ENCODE measurements at regions not wholly inside any gene's neighbourhood (a gene's known extent, or its start where the extent isn't known, plus 50 kb on each side); places are given as distances from the start of the nearest gene placed in this dataset.

DNA sequence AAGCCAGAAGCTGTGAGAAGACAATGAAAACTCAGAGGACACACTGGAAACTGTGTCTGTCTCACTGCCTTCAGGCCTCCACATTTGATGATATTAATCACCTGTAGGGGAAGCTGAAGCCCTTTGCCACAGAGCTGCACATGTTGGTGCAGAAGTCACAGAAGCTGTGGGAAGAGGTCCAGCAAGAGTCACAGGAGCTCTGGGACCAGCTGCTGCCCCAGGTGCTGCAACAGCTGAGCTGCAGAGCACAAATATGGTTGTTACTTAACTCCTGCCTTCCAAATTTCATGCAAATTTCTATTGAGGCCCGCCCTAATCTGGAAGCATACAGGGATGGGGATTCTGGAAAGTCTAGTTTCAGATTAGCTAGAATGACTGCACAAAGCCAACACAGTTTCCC is 169.3 kb downstream of the OGFRL1 start:
- ATAC-seq (replicated peaks; ENCODE audit: extremely low read depth, poor library complexity, severe bottlenecking) = no peak
- no peak overlapping the region for H3K4me3 Mint-ChIP-seq
- peaks cover 18% of the 10 kb centered on the region for H3K27me3 Mint-ChIP-seq
- H3K27ac Mint-ChIP-seq (ENCODE audit: low read depth) = no peak overlapping the region
- H3K4me1 Mint-ChIP-seq = no peaks in the 10 kb centered on the region
- DNase-seq (ENCODE audit: low spot score in 2 of 2) = no peak
- H3K36me3 Mint-ChIP-seq (ENCODE audit: insufficient read depth) = no peaks in the 10 kb centered on the region
- no peaks in the 10 kb centered on the region for H3K9me3 Mint-ChIP-seq

DNA sequence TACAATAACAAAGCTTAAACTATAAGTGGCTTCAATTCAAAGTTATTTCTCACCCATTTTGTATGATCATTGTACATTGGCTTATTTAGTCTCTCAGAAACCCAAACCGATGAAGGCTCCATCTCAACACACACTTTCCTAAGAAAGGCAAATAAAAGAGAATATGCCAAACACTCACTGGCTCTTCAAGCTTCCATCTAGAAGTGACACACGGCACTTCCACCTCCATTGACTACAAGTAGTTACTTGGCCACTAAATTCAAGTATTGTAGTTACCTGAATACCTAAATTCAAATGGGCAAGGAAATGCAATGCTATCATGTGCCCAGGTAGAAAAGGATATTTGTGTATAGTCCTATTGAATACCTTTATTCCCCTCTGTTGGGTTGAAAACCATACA is 170.6 kb downstream of the OGFRL1 start:
- H3K4me1 Mint-ChIP-seq = no peaks in the 10 kb centered on the region
- no peak for DNase-seq (ENCODE audit: low spot score in 2 of 2)
- H3K4me3 Mint-ChIP-seq = no peak overlapping the region
- no peak for ATAC-seq (replicated peaks; ENCODE audit: extremely low read depth, poor library complexity, severe bottlenecking)
- no peak overlapping the region for H3K27ac Mint-ChIP-seq (ENCODE audit: low read depth)
- H3K27me3 Mint-ChIP-seq = peaks cover 18% of the 10 kb centered on the region
- H3K36me3 Mint-ChIP-seq (ENCODE audit: insufficient read depth) = no peaks in the 10 kb centered on the region
- no peaks in the 10 kb centered on the region for H3K9me3 Mint-ChIP-seq

DNA sequence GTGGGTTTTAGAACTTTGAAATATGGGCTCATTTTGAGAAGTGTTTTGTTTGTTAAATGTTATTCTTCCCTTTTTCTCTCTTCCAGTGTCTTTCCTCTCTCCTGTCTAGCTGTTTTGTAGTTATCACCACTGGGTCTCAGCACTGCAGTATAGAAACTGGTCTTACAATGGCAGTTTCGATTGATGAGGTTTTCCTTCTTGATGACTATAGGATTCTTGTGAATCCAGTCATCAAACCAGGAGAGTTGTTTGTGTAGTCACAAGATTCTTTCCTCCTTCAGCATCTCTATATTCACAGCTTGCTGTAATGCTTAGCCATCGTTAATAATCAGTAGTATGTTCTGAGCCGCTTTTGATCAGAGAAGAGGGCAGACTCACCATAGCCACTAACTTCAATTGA is 172.3 kb downstream of the OGFRL1 start:
- DNase-seq (ENCODE audit: low spot score in 2 of 2) (no peak), ATAC-seq (replicated peaks; ENCODE audit: extremely low read depth, poor library complexity, severe bottlenecking) (no peak)
- no peak overlapping the region for H3K4me3 Mint-ChIP-seq
- H3K4me1 Mint-ChIP-seq = no peaks in the 10 kb centered on the region
- peaks cover under 1% of the 10 kb centered on the region for H3K9me3 Mint-ChIP-seq
- peaks cover 18% of the 10 kb centered on the region for H3K27me3 Mint-ChIP-seq
- H3K27ac Mint-ChIP-seq (ENCODE audit: low read depth) = no peak overlapping the region
- H3K36me3 Mint-ChIP-seq (ENCODE audit: insufficient read depth) = no peaks in the 10 kb centered on the region

DNA sequence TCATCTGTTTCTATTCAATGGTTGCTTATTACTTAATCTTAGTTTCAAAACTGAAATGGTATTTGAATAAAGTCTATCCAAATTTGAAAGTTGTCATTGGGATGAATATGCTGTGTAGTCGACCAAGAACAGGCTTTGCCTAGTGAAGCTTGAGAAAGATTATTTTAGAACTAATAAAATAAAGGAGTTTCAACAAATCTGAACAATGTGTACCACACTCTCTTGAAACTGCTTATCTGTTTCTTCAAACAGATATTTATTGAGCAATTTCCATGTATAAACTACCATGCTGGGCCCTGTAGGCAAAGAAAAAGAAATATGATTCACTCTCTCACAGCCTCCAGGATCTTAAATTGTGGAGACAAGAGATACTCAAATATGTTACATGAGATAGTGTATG is 174.4 kb downstream of the OGFRL1 start:
- Mint-ChIP-seq H3K4me1 (no peaks in the 10 kb centered on the region), H3K27me3 (peaks cover 18% of the 10 kb centered on the region), H3K4me3 (no peak overlapping the region), H3K9me3 (peaks cover 7% of the 10 kb centered on the region), H3K27ac (ENCODE audit: low read depth) (no peak overlapping the region), H3K36me3 (ENCODE audit: insufficient read depth) (no peaks in the 10 kb centered on the region)
- no peak for DNase-seq (ENCODE audit: low spot score in 2 of 2)
- no peak for ATAC-seq (replicated peaks; ENCODE audit: extremely low read depth, poor library complexity, severe bottlenecking)

DNA sequence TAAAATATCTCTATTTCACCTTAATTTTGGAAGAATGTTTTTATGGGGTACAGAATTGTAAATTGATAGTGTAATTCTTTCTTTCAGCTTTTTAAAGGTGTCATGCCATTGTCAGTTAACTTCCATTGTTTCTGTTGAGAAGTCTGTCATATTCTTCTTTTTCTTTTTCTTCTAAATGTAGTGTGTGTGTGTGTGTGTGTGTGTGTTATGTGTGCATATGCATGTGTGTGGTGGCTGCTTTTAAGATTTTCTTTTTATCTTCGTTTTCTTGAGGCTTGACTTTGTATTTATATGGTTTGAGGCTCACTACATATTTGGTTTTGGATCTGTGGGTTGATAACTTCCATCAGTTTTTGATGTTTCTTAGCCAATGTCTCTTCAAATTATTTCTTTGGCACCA is 176.5 kb downstream of the OGFRL1 start:
- H3K4me3 Mint-ChIP-seq = no peak overlapping the region
- no peak for ATAC-seq (replicated peaks; ENCODE audit: extremely low read depth, poor library complexity, severe bottlenecking)
- H3K27ac Mint-ChIP-seq (ENCODE audit: low read depth) = no peak overlapping the region
- H3K27me3 Mint-ChIP-seq = peaks cover 29% of the 10 kb centered on the region
- H3K4me1 Mint-ChIP-seq = no peaks in the 10 kb centered on the region
- no peak for DNase-seq (ENCODE audit: low spot score in 2 of 2)
- H3K9me3 Mint-ChIP-seq = peaks cover 7% of the 10 kb centered on the region
- H3K36me3 Mint-ChIP-seq (ENCODE audit: insufficient read depth) = no peaks in the 10 kb centered on the region

DNA sequence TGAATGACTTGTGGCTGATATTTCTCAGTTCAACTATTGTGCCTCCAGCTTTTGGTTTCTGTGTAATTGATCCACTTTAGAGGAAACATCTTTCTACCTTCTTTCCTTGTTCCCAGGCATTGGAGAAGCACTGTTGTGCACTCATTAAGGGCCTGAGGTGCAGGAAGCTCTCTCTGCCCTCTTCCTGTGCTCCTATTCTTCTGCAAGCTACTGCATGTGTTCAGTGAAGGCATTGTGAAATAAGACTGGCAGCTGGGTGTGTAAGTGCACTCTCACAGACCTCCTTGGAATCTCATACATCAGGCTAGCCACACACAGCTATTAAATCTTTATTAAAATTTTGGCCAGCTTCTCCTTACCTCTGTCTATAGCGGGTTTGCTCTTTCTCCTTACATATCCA is 177.8 kb downstream of the OGFRL1 start:
- no peak overlapping the region for H3K4me3 Mint-ChIP-seq
- no peaks in the 10 kb centered on the region for H3K36me3 Mint-ChIP-seq (ENCODE audit: insufficient read depth)
- H3K27me3 Mint-ChIP-seq = peaks cover 29% of the 10 kb centered on the region
- peaks cover 7% of the 10 kb centered on the region for H3K9me3 Mint-ChIP-seq
- H3K4me1 Mint-ChIP-seq = no peaks in the 10 kb centered on the region
- no peak for DNase-seq (ENCODE audit: low spot score in 2 of 2)
- ATAC-seq (replicated peaks; ENCODE audit: extremely low read depth, poor library complexity, severe bottlenecking) = no peak
- no peak overlapping the region for H3K27ac Mint-ChIP-seq (ENCODE audit: low read depth)

DNA sequence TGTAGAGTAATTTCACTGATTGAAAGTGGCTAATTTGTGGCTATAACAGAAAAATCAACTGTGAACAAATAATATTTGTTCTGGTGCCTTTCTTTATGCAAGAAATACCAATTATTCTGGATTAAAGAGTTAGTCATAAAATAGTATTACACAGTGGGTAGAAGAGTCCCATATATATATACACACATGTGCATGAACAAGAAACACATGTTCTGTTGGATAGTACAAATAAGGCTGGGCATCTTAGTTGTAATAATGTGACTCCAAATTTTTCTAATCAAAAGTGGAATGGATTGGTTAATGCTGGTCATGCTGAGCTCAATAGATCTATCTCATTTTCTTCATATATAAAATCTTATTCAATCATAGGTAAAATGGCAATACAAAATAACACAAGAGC is 179.4 kb downstream of the OGFRL1 start:
- H3K4me3 Mint-ChIP-seq = no peak overlapping the region
- no peaks in the 10 kb centered on the region for H3K4me1 Mint-ChIP-seq
- no peak for ATAC-seq (replicated peaks; ENCODE audit: extremely low read depth, poor library complexity, severe bottlenecking)

DNA sequence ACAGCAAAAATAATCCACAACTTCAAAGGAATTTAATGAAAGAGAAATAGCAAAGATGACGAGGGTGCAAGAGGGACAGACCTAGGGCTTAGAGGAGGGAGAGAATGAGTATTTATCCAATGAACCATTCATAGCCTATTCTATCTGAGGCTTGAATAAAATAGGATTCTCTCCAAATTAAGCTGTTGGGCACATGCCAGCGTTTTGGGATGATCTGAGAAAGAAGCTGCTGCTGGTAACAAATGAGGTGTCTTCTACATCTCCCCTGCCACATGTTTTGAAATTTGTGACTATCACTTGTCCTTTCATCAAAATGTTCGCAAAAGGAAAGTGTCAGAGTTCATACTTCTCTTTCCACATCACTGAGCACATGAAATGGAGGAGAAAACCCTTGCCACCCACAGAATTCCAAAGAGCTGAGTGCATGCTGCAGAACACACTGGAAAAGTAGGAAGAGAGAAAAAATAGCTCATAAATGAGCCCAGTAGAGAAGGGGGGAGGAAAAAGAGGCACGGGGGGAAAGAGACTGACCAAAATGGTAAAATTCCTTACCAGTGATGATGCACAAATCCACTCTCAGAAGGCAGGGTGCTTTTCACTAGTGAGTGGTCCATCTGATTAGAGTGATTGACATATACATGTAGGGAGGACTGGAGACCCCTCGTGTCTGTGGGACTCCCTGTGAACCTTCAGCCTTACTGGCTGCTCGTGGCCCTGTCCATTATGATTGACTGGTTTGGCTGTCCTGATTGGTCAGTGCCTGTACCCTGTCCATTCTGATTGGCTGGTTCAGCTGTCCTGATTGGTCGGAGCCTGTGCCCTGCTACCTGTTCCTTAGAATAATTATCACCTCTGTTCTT is 180.5 kb downstream of the OGFRL1 start:
- Mint-ChIP-seq H3K4me3 (no peak overlapping the region), H3K27ac (ENCODE audit: low read depth) (no peak overlapping the region), H3K4me1 (no peaks in the 10 kb centered on the region), H3K36me3 (ENCODE audit: insufficient read depth) (no peaks in the 10 kb centered on the region), H3K9me3 (peaks cover 7% of the 10 kb centered on the region), H3K27me3 (peaks cover 41% of the 10 kb centered on the region)
- ATAC-seq (replicated peaks; ENCODE audit: extremely low read depth, poor library complexity, severe bottlenecking) = no peak
- no peak for DNase-seq (ENCODE audit: low spot score in 2 of 2)

More for the DNA sequence above, 179.4 kb downstream of the OGFRL1 start:
- H3K27ac Mint-ChIP-seq (ENCODE audit: low read depth) = no peak overlapping the region
- peaks cover 31% of the 10 kb centered on the region for H3K27me3 Mint-ChIP-seq
- H3K36me3 Mint-ChIP-seq (ENCODE audit: insufficient read depth) = no peaks in the 10 kb centered on the region
- DNase-seq (ENCODE audit: low spot score in 2 of 2) = no peak
- H3K9me3 Mint-ChIP-seq = peaks cover 7% of the 10 kb centered on the region

DNA sequence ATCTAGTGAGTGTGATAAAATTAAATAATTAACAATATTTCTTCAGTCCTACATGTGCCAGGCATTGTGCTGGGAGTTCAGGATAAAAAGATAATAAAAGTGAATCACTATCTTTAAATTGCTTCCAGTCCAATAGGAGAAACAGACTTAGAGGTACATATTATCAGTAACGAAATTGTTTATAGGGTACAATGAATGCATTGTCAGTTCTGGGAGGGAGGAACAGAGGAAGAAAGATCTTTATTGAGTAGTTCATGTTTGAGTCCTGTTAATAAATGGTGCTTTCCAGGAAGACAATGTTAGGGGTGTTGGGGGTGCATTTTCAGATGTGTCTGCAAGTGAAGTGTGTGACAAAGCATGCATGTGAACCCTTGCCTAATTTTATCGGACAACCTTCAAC is 183.1 kb downstream of the OGFRL1 start:
- H3K27ac Mint-ChIP-seq (ENCODE audit: low read depth) = no peak overlapping the region
- H3K27me3 Mint-ChIP-seq = peaks cover 43% of the 10 kb centered on the region

DNA sequence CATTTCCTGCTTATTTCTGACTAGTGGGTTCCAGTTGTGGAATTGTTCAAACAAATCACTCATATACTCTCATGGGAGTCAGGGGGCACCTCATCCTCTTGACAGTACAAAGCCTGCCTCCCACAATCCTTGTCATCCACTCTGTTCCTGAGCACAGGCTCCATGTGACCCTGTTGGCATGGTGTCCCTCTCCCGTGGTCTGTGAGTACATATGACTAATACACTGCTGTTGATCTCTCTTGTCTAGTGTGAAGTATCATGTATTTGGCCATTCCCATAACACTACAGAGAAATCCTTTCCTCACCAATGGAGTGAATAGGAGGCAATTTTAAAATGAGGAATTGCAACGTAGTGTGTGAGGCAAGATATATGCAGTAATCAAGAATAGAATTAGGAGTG is 185.3 kb downstream of the OGFRL1 start:
- ATAC-seq (replicated peaks; ENCODE audit: extremely low read depth, poor library complexity, severe bottlenecking) (no peak), DNase-seq (ENCODE audit: low spot score in 2 of 2) (no peak)
- no peaks in the 10 kb centered on the region for H3K4me1 Mint-ChIP-seq

More for the DNA sequence above, 183.1 kb downstream of the OGFRL1 start:
- no peak for ATAC-seq (replicated peaks; ENCODE audit: extremely low read depth, poor library complexity, severe bottlenecking)
- DNase-seq (ENCODE audit: low spot score in 2 of 2) = no peak
- H3K9me3 Mint-ChIP-seq = no peaks in the 10 kb centered on the region
- no peak overlapping the region for H3K4me3 Mint-ChIP-seq
- no peaks in the 10 kb centered on the region for H3K4me1 Mint-ChIP-seq
- no peaks in the 10 kb centered on the region for H3K36me3 Mint-ChIP-seq (ENCODE audit: insufficient read depth)

DNA sequence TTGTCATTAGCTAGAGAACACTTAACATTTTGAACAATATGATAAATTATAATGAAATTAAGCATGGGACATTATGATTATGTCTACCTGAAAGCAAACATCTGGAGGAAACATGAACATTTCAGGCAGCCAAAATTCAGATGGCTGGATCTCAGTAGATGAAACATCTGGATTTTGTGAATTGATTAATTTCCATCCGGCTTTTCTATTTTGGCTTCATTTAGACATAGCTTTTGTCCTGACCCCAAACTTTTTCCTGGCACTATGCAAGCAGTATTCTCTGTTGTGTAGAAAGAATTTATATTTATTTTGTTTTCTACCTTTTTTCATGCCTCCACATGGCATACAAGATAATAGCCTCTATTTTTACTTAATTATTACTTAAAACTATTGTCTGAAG is 186.3 kb downstream of the OGFRL1 start:
- no peak for ATAC-seq (replicated peaks; ENCODE audit: extremely low read depth, poor library complexity, severe bottlenecking)
- no peak overlapping the region for H3K4me3 Mint-ChIP-seq
- H3K27ac Mint-ChIP-seq (ENCODE audit: low read depth) = no peak overlapping the region
- no peaks in the 10 kb centered on the region for H3K9me3 Mint-ChIP-seq
- H3K4me1 Mint-ChIP-seq = no peaks in the 10 kb centered on the region
- no peaks in the 10 kb centered on the region for H3K36me3 Mint-ChIP-seq (ENCODE audit: insufficient read depth)
- no peak for DNase-seq (ENCODE audit: low spot score in 2 of 2)
- H3K27me3 Mint-ChIP-seq = peaks cover 25% of the 10 kb centered on the region

More for the DNA sequence above, 185.3 kb downstream of the OGFRL1 start:
- H3K27ac Mint-ChIP-seq (ENCODE audit: low read depth) = no peak overlapping the region
- peaks cover 35% of the 10 kb centered on the region for H3K27me3 Mint-ChIP-seq
- no peaks in the 10 kb centered on the region for H3K9me3 Mint-ChIP-seq
- H3K36me3 Mint-ChIP-seq (ENCODE audit: insufficient read depth) = no peaks in the 10 kb centered on the region
- H3K4me3 Mint-ChIP-seq = no peak overlapping the region

DNA sequence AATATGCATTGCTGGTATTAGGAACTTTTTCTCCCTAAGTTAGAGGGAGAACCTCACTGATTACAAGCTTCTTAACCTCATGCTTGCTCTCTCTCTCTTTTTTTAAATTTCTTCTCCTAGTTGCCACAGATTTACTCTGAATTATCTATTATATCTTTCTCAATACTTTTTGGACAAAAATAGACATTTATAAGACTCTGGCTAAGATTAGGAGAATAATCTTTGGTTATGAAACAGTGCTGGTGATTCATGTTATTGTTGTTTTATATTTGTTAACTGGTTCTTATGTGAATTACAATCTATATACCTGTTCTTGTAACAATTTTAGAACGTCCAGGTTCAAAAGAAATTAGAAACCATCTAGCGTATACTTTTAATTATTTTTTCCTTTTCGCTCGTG is 187.8 kb downstream of the OGFRL1 start:
- ATAC-seq (replicated peaks; ENCODE audit: extremely low read depth, poor library complexity, severe bottlenecking) (no peak), DNase-seq (ENCODE audit: low spot score in 2 of 2) (no peak)
- Mint-ChIP-seq H3K27ac (ENCODE audit: low read depth) (no peak overlapping the region), H3K9me3 (no peaks in the 10 kb centered on the region), H3K27me3 (peaks cover 14% of the 10 kb centered on the region), H3K4me1 (no peaks in the 10 kb centered on the region), H3K4me3 (no peak overlapping the region), H3K36me3 (ENCODE audit: insufficient read depth) (no peaks in the 10 kb centered on the region)

DNA sequence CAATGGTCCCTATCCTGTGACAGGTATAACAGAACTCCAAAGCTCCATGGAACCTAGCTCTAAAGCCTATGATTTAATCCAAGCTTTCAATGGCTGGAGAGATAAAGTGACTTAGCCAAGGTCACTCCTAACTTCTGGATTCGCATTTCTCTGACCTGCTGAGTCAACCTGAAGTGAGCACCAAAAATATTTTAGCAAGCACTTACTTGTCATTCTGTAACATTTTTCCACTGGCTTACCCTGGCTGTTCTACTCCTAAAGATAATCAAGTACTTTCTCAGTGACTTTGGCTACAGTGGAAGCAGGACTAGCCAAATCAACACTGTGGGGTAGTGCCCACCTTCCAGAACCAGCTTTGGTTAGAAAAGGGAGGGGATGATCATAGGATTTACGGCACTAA is 188.3 kb downstream of the OGFRL1 start:
- H3K36me3 Mint-ChIP-seq (ENCODE audit: insufficient read depth) = no peaks in the 10 kb centered on the region
- DNase-seq (ENCODE audit: low spot score in 2 of 2) (no peak), ATAC-seq (replicated peaks; ENCODE audit: extremely low read depth, poor library complexity, severe bottlenecking) (no peak)
- H3K4me3 Mint-ChIP-seq = no peak overlapping the region
- peaks cover 14% of the 10 kb centered on the region for H3K27me3 Mint-ChIP-seq
- no peaks in the 10 kb centered on the region for H3K4me1 Mint-ChIP-seq
- H3K27ac Mint-ChIP-seq (ENCODE audit: low read depth) = no peak overlapping the region
- no peaks in the 10 kb centered on the region for H3K9me3 Mint-ChIP-seq

All from central memory CD8-positive, alpha-beta T cell (primary cell).